Fibroblast of pulmonary artery (primary cell): ENCODE measurements at regions not wholly inside any gene's neighbourhood (a gene's known extent, or its start where the extent isn't known, plus 50 kb on each side); places are given as distances from the start of the nearest gene placed in this dataset.
"Not testable (repeated sequence)": the region's sequence is repeated elsewhere in the genome, so short reads cannot be mapped to it uniquely, and the experiment has no call there.

Experiments
- DNase-seq: peaks from one replicate; pipeline ENCODE4 v3.0.0-alpha.2; 2010; ENCODE audit warnings: low read depth
- H3K4me3 ChIP-seq: replicated peaks from 2 replicates; pipeline ENCODE4 v1.5.1; 2011; ENCODE audit warnings: low read depth, mild to moderate bottlenecking, control low read depth, low read length, moderate library complexity
- TF ChIP-seq, protein P1 (sequence below): IDR thresholded peaks from 2 replicates; pipeline ENCODE4 v1.5.1; 2011; ENCODE audit warnings: mild to moderate bottlenecking, control low read depth, low read length, inconsistent platforms; ENCODE audit errors: missing control alignments

DNA sequence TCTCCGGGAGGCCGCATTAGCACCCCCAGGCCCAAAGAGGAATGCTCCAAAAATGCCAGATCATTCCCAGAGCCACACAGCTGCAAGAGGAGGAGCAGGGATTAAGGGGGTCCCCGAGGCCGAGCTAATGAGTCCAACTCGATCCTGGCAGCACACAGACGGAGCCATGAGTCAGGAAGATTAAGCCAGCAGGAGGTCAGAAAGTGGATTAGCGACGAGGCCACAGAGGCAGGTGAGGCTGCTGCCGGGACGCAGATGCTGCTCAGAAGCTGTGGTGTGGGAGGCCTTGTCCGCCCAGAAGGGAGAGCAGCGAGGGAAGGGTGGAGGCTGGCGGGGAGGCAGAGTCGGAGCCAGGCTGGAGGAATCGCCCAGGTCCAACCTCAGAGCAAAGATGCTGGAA, 120.5 kb downstream of the SHANK2 start:
- H3K4me3 ChIP-seq: no peak overlapping the region
- TF ChIP-seq, protein P1, sequence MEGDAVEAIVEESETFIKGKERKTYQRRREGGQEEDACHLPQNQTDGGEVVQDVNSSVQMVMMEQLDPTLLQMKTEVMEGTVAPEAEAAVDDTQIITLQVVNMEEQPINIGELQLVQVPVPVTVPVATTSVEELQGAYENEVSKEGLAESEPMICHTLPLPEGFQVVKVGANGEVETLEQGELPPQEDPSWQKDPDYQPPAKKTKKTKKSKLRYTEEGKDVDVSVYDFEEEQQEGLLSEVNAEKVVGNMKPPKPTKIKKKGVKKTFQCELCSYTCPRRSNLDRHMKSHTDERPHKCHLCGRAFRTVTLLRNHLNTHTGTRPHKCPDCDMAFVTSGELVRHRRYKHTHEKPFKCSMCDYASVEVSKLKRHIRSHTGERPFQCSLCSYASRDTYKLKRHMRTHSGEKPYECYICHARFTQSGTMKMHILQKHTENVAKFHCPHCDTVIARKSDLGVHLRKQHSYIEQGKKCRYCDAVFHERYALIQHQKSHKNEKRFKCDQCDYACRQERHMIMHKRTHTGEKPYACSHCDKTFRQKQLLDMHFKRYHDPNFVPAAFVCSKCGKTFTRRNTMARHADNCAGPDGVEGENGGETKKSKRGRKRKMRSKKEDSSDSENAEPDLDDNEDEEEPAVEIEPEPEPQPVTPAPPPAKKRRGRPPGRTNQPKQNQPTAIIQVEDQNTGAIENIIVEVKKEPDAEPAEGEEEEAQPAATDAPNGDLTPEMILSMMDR: no peak
- DNase-seq: no peak

DNA sequence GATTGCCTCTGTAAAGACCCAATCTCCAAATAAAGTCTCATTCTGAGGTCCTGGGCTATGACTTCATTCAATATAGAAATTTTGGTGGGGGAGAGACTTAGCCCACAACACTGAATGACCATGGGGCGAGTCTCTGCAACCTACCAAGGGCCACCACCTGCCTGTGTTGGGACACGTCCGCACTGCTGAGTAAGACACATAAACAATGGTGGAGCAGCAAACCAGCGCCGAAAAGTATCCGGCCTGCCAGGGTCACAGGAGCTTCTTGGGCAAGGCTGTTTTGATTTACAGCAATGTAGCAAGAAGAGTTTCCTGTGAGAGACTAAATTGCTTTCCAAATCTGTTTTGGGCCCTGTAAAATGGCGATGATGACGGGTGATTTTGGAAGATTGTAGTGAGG, 122.3 kb downstream of the SHANK2 start:
- TF ChIP-seq, protein P1: no peak
- DNase-seq: no peak

DNA sequence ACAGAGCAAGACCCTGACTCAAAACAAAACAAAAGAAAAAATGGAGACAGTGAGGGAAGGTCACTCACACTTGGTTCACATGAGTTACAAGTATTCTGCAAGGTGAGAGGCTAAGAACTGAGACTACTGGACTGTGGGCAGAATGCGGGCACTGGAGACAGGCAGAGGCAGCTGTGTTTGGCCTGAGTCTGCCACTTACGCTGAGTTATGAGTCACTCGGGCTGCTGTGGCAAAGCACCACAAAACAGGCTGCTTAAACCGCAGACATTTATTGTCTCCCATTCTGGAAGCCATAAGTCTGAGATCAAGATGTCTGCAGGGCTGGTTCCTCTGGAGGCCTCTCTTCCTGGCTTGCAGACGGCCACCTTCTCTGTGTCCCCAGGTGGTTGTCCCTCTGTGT, 122.8 kb downstream of the SHANK2 start:
- TF ChIP-seq, protein P1: no peak
- no peak overlapping the region for H3K4me3 ChIP-seq

More for the DNA sequence above, 122.3 kb downstream of the SHANK2 start:
- H3K4me3 ChIP-seq: no peak overlapping the region

DNA sequence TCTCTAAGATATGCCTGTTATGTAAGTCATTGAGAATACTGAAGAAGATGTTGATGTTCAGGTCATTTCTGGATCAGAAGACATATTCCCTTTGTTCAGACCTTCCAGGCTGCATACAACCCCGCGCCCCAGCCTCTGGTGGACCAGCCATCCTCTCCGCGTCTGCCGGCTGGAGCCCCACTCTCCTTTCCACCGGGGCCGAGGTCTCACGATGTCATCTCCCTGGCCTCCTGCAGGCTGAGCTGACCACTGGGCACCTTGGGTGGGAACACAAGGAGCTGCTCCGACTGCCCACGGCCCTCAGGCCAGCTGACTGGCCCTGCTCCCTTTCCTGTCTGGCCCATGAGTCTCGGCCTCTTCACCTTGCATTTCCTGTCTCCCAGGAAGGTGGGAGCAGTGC, 124.6 kb downstream of the SHANK2 start:
- H3K4me3 ChIP-seq: no peak overlapping the region
- TF ChIP-seq, protein P1: no peak
- no peak for DNase-seq

More for the DNA sequence above, 122.8 kb downstream of the SHANK2 start:
- no peak for DNase-seq

DNA sequence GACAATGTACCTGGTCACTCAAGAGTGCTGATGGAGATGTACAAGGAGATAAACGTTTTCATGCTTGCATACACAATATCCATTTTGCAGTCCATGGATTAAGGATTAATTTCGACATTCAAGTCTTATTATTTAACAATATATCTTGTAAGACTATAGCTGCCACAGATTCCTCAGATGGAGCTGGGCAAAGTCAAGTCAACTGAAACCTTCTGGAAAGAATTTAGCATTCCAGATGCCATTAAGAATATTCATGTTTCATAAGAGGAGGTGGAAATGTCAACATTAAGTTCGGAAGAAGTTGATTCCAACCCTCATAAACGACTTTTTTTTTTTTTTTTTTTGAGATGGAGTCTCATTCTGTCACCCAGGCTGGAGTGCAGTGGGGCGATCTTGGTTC, 126.0 kb downstream of the SHANK2 start:
- DNase-seq, H3K4me3 ChIP-seq: not testable (repeated sequence)

DNA sequence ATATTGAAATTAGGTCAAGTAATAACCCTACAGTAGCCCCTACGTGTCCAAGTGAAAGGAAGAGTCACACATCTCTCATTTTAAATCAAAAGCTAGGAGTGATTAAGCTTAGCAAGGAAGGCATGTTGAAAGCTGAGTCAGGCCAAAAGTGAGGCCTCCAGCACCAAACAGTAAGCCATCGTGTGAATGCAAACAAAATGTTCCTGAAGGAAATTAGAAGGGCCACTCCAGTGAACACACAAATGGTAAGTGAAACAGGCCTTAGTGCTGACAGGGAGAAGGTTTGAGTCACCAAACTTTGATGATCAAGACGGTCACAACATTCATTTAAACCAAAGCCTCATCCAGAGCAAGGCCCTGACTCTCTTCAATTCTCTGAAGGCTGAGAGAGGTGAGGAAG, 127.2 kb downstream of the SHANK2 start:
- no peak overlapping the region for H3K4me3 ChIP-seq
- DNase-seq: no peak
- TF ChIP-seq, protein P1: no peak

DNA sequence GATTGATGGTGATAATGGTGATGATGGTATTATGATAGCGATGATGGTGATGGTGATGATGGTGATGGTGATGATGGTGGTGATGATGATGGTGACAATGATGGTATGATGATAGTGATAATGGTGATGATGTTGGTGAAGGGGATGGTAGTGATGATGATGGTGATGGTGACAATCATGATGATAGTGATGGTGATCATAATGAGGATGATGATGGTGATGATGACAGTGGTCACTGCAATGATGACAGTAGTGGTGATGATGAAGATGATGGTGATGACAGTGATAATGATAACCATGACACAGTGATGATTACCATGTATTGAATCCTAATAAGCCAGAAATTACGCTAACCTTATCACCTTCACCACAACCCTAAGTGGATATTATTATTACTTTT, 128.2 kb downstream of the SHANK2 start:
- TF ChIP-seq, protein P1: no peak
- DNase-seq: no peak
- no peak overlapping the region for H3K4me3 ChIP-seq
